ENCODE measurements at regions not wholly inside any gene's neighbourhood (a gene's known extent, or its start where the extent isn't known, plus 50 kb on each side); places are given as distances from the start of the nearest gene placed in this dataset.

GRCh38 chr14:84566109-84566508 is 963.8 kb upstream of the FLRT2 start:
- Histone ChIP-seq H3K9me3 (no peaks in the 10 kb centered on the region), H3K27me3 (no peaks in the 10 kb centered on the region), H3K27ac (no peak overlapping the region), H3K4me1 (no peaks in the 10 kb centered on the region), H3K4me3 (no peak overlapping the region), H3K36me3 (no peaks in the 10 kb centered on the region)
- no peak for DNase-seq
- WGBS, 2 donors, result 84 to 93% methylated on average over 6 of the region's 6 CpGs
- no peak for TF ChIP-seq EP300 (IDR thresholded peaks at IDR 0.05)
- no peak for ATAC-seq (ENCODE audit: low FRiP score in 2 of 2)

- no peak for TF ChIP-seq EP300 (IDR thresholded peaks at IDR 0.05)
- no peak for TF ChIP-seq CTCF (IDR thresholded peaks at IDR 0.05)
- no peak for TF ChIP-seq POLR2AphosphoS5 (IDR thresholded peaks at IDR 0.05)
- no peak for TF ChIP-seq POLR2A (IDR thresholded peaks at IDR 0.05)
- ATAC-seq (ENCODE audit: low FRiP score in 2 of 2) (no peak), DNase-seq (no peak)
- H3K36me3 ChIP-seq, result no peaks in the 10 kb centered on the region
- H3K27ac ChIP-seq, result no peak overlapping the region
- H3K27me3 ChIP-seq, result no peaks in the 10 kb centered on the region
- no peaks in the 10 kb centered on the region for H3K9me3 ChIP-seq
- no peaks in the 10 kb centered on the region for H3K4me1 ChIP-seq
- H3K4me3 ChIP-seq, result no peak overlapping the region
These were observed 954.3 kb upstream of the FLRT2 start for GRCh38 chr14:84575681-84576080.

- Histone ChIP-seq H3K36me3 (no peaks in the 10 kb centered on the region), H3K4me3 (no peak overlapping the region), H3K27ac (no peak overlapping the region), H3K9me3 (no peaks in the 10 kb centered on the region), H3K4me1 (no peaks in the 10 kb centered on the region), H3K27me3 (no peaks in the 10 kb centered on the region)
- WGBS, 2 donors, result 95 to 96% methylated on average over 3 of the region's 3 CpGs
- DNase-seq (peak in 1 of 2 donors; percentile 26), ATAC-seq (ENCODE audit: low FRiP score in 2 of 2) (no peak)
- no peak for TF ChIP-seq EP300 (IDR thresholded peaks at IDR 0.05)
- no peak for TF ChIP-seq POLR2AphosphoS5 (IDR thresholded peaks at IDR 0.05)
- TF ChIP-seq POLR2A (IDR thresholded peaks at IDR 0.05), result no peak
- no peak for TF ChIP-seq CTCF (IDR thresholded peaks at IDR 0.05)
These were observed 950.7 kb upstream of the FLRT2 start for GRCh38 chr14:84579292-84579691.

- H3K4me1 ChIP-seq, result no peaks in the 10 kb centered on the region
- TF ChIP-seq POLR2AphosphoS5 (IDR thresholded peaks at IDR 0.05) (no peak), POLR2A (IDR thresholded peaks at IDR 0.05) (no peak), CTCF (IDR thresholded peaks at IDR 0.05) (no peak), EP300 (IDR thresholded peaks at IDR 0.05) (no peak)
- no peak overlapping the region for H3K27ac ChIP-seq
- ATAC-seq (ENCODE audit: low FRiP score in 2 of 2) (no peak), DNase-seq (no peak)
- no peaks in the 10 kb centered on the region for H3K36me3 ChIP-seq
- H3K27me3 ChIP-seq, result no peaks in the 10 kb centered on the region
- H3K4me3 ChIP-seq, result no peak overlapping the region
- H3K9me3 ChIP-seq, result no peaks in the 10 kb centered on the region
These were observed 948.9 kb upstream of the FLRT2 start for GRCh38 chr14:84581041-84581440.

GRCh38 chr14:84584511-84584910 is 945.4 kb upstream of the FLRT2 start:
- H3K4me3 ChIP-seq, result no peak overlapping the region
- 82 to 88% methylated on average over 1 of the region's 1 CpG for WGBS, 2 donors
- H3K27me3 ChIP-seq, result no peaks in the 10 kb centered on the region
- H3K4me1 ChIP-seq, result no peaks in the 10 kb centered on the region
- TF ChIP-seq POLR2AphosphoS5 (IDR thresholded peaks at IDR 0.05) (no peak), POLR2A (IDR thresholded peaks at IDR 0.05) (no peak), EP300 (IDR thresholded peaks at IDR 0.05) (no peak), CTCF (IDR thresholded peaks at IDR 0.05) (no peak)
- DNase-seq (no peak), ATAC-seq (ENCODE audit: low FRiP score in 2 of 2) (no peak)
- H3K36me3 ChIP-seq, result no peaks in the 10 kb centered on the region
- no peaks in the 10 kb centered on the region for H3K9me3 ChIP-seq
- no peak overlapping the region for H3K27ac ChIP-seq

All from upper lobe of left lung (tissue), 6 donors.